ENCODE measurements at regions not wholly inside any gene's neighbourhood (a gene's known extent, or its start where the extent isn't known, plus 50 kb on each side); places are given as distances from the start of the nearest gene placed in this dataset.

DNA sequence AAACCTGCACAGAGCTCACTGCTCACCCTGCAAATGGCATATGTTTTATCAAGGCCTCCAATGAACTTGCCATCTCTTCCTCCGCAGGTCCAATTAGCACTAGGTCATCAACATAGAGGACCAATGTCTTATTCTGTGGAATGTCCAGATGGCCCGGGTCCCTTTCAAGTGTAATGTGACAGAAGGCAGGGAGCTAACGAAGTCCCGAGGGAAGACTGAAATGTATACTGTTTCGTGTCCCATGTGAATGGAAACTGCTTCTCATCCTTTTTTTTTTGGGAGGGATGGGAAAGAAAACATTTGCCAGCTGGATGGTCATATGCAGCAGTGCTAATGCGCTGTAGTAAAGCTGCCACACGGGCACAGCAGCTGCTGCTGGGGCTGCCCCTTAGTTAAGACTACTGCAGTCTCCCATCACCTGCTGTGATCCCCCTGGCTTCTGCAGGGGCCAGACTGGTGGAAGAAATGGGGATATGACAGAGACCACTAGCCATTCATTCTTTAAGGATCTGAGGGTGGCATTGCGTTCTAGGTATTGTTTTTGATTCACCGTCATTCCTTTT, 61.7 kb upstream of the CCNY start:
- 74% methylated on average over 9 of the region's 9 CpGs for WGBS (ENCODE audit: low lambda C conversion rate)
- Histone ChIP-seq H3F3A (replicated peaks; ENCODE audit: insufficient read depth) (peaks cover 3% of the 10 kb centered on the region), H3K9ac (no peak overlapping the region), H3K27me3 (ENCODE audit: insufficient read depth) (no peaks in the 10 kb centered on the region), H3K36me3 (replicated peaks in 1 of 2; ENCODE audit: control insufficient read depth in 1 of 2, insufficient read depth in 2 of 2, low read length in 1 of 2) (no peaks in the 10 kb centered on the region), H3K4me3 (ENCODE audit: low read depth in 2 of 2, low read length in 1 of 2) (no peak overlapping the region), H3K27ac (ENCODE audit: low read depth in 2 of 2, low read length in 1 of 2) (no peak overlapping the region), H4K20me1 (ENCODE audit: insufficient read depth) (no peaks in the 10 kb centered on the region), H3K9me3 (no peaks in the 10 kb centered on the region), H3K4me1 (ENCODE audit: control insufficient read depth in 1 of 2, insufficient read depth in 2 of 2, low read depth in 1 of 2, low read length in 1 of 2) (peaks cover 0 to 6% of the 10 kb centered on the region in 2 experiments; a peak in 1 of 4 replicates), H3K4me2 (no peak overlapping the region), H3K9me2 (no peaks in the 10 kb centered on the region), H2AFZ (ENCODE audit: low read depth) (no peak overlapping the region), H3K79me2 (ENCODE audit: insufficient read depth) (no peaks in the 10 kb centered on the region)
- ChIA-PET CTCF (no interaction called here), POLR2A (interaction anchor here (0.6 kb wide), 1 partner anchor 35 kb away, joined by 4 read pairs; no protein-coding TSS in a partner anchor)
- no peak for DNase-seq
- TF ChIP-seq, protein P1, sequence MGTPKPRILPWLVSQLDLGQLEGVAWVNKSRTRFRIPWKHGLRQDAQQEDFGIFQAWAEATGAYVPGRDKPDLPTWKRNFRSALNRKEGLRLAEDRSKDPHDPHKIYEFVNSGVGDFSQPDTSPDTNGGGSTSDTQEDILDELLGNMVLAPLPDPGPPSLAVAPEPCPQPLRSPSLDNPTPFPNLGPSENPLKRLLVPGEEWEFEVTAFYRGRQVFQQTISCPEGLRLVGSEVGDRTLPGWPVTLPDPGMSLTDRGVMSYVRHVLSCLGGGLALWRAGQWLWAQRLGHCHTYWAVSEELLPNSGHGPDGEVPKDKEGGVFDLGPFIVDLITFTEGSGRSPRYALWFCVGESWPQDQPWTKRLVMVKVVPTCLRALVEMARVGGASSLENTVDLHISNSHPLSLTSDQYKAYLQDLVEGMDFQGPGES (IDR thresholded peaks at IDR 0.05; ENCODE audit: low read depth, low read length): no peak
- no peak for TF ChIP-seq CHD2 (IDR thresholded peaks at IDR 0.05; ENCODE audit: low read length, partially characterized antibody)
- TF ChIP-seq MEF2A (IDR thresholded peaks at IDR 0.05; ENCODE audit: borderline replicate concordance, low read depth): no peak
- TF ChIP-seq SMC3 (IDR thresholded peaks at IDR 0.05; ENCODE audit: low read depth, low read length): no peak
- TF ChIP-seq TAF1 (IDR thresholded peaks at IDR 0.05; ENCODE audit: borderline replicate concordance, low read depth, low read length): no peak
- TF ChIP-seq FOXM1 (IDR thresholded peaks at IDR 0.05; ENCODE audit: low read depth): no peak
- no peak for TF ChIP-seq EZH2phosphoT487 (IDR thresholded peaks at IDR 0.05; ENCODE audit: borderline replicate concordance, low read depth)
- TF ChIP-seq GATA2 (CRISPR knock-in tag; IDR thresholded peaks at IDR 0.05): no peak
- TF ChIP-seq MXI1 (IDR thresholded peaks at IDR 0.05; ENCODE audit: low read depth, low read length): no peak
- no peak for TF ChIP-seq RCOR1 (IDR thresholded peaks at IDR 0.05; ENCODE audit: low read length)
- TF ChIP-seq, protein P2, sequence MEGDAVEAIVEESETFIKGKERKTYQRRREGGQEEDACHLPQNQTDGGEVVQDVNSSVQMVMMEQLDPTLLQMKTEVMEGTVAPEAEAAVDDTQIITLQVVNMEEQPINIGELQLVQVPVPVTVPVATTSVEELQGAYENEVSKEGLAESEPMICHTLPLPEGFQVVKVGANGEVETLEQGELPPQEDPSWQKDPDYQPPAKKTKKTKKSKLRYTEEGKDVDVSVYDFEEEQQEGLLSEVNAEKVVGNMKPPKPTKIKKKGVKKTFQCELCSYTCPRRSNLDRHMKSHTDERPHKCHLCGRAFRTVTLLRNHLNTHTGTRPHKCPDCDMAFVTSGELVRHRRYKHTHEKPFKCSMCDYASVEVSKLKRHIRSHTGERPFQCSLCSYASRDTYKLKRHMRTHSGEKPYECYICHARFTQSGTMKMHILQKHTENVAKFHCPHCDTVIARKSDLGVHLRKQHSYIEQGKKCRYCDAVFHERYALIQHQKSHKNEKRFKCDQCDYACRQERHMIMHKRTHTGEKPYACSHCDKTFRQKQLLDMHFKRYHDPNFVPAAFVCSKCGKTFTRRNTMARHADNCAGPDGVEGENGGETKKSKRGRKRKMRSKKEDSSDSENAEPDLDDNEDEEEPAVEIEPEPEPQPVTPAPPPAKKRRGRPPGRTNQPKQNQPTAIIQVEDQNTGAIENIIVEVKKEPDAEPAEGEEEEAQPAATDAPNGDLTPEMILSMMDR (IDR thresholded peaks at IDR 0.05): no peak
- no peak for TF ChIP-seq USF2 (IDR thresholded peaks at IDR 0.05; ENCODE audit: borderline replicate concordance, low read depth, low read length)
- no peak for TF ChIP-seq TCF12 (IDR thresholded peaks at IDR 0.05)
- no peak for TF ChIP-seq GABPA (IDR thresholded peaks at IDR 0.05; ENCODE audit: low read depth)
- no peak for TF ChIP-seq PBX3 (IDR thresholded peaks at IDR 0.05)
- no peak for TF ChIP-seq TEAD4 (IDR thresholded peaks at IDR 0.05; ENCODE audit: borderline replicate concordance, insufficient read depth)
- TF ChIP-seq NFIC (IDR thresholded peaks at IDR 0.05; ENCODE audit: borderline replicate concordance): no peak
- TF ChIP-seq REST (IDR thresholded peaks at IDR 0.05; ENCODE audit: low read depth, low read length): no peak
- no peak for TF ChIP-seq FOXJ3 (CRISPR knock-in tag; IDR thresholded peaks at IDR 0.05)
- TF ChIP-seq ELF1 (IDR thresholded peaks at IDR 0.05): no peak

Data from SK-N-SH (cell line).